Natural killer cell (primary cell): ENCODE measurements at regions not wholly inside any gene's neighbourhood (a gene's known extent, or its start where the extent isn't known, plus 50 kb on each side); places are given as distances from the start of the nearest gene placed in this dataset.

Experiments used
- ATAC-seq, 3 donors: fragments of 150-1000 bp in 2 of 3; fragments of 200-7000 bp in 1 of 3; cut with Tn5 transposase; 1 replicate in 1 of 3; 2 replicates in 2 of 3; pipeline ENCODE4 v1.10.0; 2021; ENCODE audit warnings: mild to moderate bottlenecking in 2 of 3, moderate library complexity in 2 of 3
- DNase-seq, 2 donors: peaks; one replicate each; pipeline versions ENCODE4 v3.0.0 to v3.0.0-alpha.2; 2013 to 2021; ENCODE audit warnings: mixed read lengths in 1 of 2
- H3K27ac ChIP-seq: one replicate; pipeline ENCODE4 v1.5.1; 2013; ENCODE audit warnings: mild to moderate bottlenecking, low read length
- H3K27me3 ChIP-seq: one replicate; pipeline ENCODE4 v1.6.1; 2013; ENCODE audit warnings: low read length; ENCODE audit not compliant: control insufficient read depth, insufficient read depth
- H3K36me3 ChIP-seq: one replicate; pipeline ENCODE4 v1.6.1; 2013; ENCODE audit warnings: low read length; ENCODE audit not compliant: control insufficient read depth, insufficient read depth
- H3K4me1 ChIP-seq: one replicate; pipeline ENCODE4 v1.6.1; 2013; ENCODE audit warnings: low read length; ENCODE audit not compliant: control insufficient read depth, insufficient read depth
- H3K4me3 ChIP-seq: one replicate; pipeline ENCODE4 v1.5.1; 2013; ENCODE audit warnings: low read length
- H3K9me3 ChIP-seq: one replicate; pipeline ENCODE4 v1.6.1; 2013; ENCODE audit warnings: low read length; ENCODE audit not compliant: control insufficient read depth, insufficient read depth
- H3K27ac Mint-ChIP-seq, 2 donors: one replicate each; pipeline ENCODE4 v1.8.0; 2022; ENCODE audit warnings: mild to moderate bottlenecking in 2 of 2, mixed read lengths in 2 of 2, moderate library complexity in 1 of 2
- H3K27me3 Mint-ChIP-seq, 2 donors: one replicate each; pipeline ENCODE4 v1.8.0; 2022; ENCODE audit warnings: low read depth in 2 of 2, mixed read lengths in 2 of 2
- H3K36me3 Mint-ChIP-seq: one replicate; pipeline ENCODE4 v1.8.0; 2022; ENCODE audit warnings: mixed read lengths
- H3K4me1 Mint-ChIP-seq, 2 donors: one replicate each; pipeline ENCODE4 v1.8.0; 2022; ENCODE audit warnings: mixed read lengths in 2 of 2
- H3K4me3 Mint-ChIP-seq: one replicate; pipeline ENCODE4 v1.8.0; 2022; ENCODE audit warnings: mild to moderate bottlenecking, moderate library complexity, mixed read lengths
- H3K9me3 Mint-ChIP-seq, 2 donors: one replicate each; pipeline ENCODE4 v1.8.0; 2022; ENCODE audit warnings: mixed read lengths in 2 of 2
- WGBS: methylation state at CpG from one replicate; pipeline ENCODE4 v1.1.7; 2013; ENCODE audit warnings: missing lambda C conversion rate; ENCODE audit not compliant: insufficient coverage; 5-methylcytosine and 5-hydroxymethylcytosine counted together
- intact Hi-C: fragments of 100-400 bp; cut with micrococcal nuclease; formaldehyde crosslinking; loops from one replicate; pipeline ENCODE4 v1.14.2; 2022
- TF ChIP-seq, protein P1 (sequence below): fragments of 200-600 bp; IDR thresholded peaks from one replicate; pipeline ENCODE4 v1.8.0; 2022; ENCODE audit warnings: antibody characterized with exemption

DNA sequence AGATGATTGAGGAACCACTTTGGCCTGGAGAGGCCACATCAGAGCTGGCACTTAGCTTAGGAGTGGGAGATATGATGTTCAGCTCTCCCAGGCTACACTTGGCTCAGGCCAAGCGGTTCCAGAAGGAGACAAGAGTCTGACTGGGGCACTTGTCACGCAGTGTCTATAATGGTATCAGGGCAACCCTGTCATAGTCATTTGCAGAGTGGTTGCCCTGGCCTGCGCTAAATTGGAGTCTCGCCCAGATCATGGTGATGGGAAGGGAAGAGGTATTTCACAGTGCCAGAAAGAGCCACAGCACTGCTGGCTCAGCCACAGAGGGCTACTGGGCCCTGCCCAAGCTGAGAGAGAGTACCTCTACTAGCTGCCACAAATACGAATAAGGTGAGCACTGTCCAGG, 186.9 kb upstream of the CRBN start:
- no peak for ATAC-seq
- Mint-ChIP-seq H3K27me3 (no peaks in the 10 kb centered on the region), H3K4me1 (no peaks in the 10 kb centered on the region), H3K27ac (no peak overlapping the region), H3K4me3 (no peak overlapping the region), H3K36me3 (no peaks in the 10 kb centered on the region), H3K9me3 (peaks cover 0 to 2% of the 10 kb centered on the region in 2 donors)
- H3K9me3 ChIP-seq, result no peaks in the 10 kb centered on the region
- H3K36me3 ChIP-seq, result no peaks in the 10 kb centered on the region
- no peaks in the 10 kb centered on the region for H3K4me1 ChIP-seq
- no peak for DNase-seq
- H3K4me3 ChIP-seq, result no peak overlapping the region
- 76% methylated on average over 5 of the region's 5 CpGs for WGBS
- H3K27me3 ChIP-seq, result no peaks in the 10 kb centered on the region
- no peak overlapping the region for H3K27ac ChIP-seq
- TF ChIP-seq, protein P1, sequence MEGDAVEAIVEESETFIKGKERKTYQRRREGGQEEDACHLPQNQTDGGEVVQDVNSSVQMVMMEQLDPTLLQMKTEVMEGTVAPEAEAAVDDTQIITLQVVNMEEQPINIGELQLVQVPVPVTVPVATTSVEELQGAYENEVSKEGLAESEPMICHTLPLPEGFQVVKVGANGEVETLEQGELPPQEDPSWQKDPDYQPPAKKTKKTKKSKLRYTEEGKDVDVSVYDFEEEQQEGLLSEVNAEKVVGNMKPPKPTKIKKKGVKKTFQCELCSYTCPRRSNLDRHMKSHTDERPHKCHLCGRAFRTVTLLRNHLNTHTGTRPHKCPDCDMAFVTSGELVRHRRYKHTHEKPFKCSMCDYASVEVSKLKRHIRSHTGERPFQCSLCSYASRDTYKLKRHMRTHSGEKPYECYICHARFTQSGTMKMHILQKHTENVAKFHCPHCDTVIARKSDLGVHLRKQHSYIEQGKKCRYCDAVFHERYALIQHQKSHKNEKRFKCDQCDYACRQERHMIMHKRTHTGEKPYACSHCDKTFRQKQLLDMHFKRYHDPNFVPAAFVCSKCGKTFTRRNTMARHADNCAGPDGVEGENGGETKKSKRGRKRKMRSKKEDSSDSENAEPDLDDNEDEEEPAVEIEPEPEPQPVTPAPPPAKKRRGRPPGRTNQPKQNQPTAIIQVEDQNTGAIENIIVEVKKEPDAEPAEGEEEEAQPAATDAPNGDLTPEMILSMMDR, result no peak
- intact Hi-C loops, result no loop called here

DNA sequence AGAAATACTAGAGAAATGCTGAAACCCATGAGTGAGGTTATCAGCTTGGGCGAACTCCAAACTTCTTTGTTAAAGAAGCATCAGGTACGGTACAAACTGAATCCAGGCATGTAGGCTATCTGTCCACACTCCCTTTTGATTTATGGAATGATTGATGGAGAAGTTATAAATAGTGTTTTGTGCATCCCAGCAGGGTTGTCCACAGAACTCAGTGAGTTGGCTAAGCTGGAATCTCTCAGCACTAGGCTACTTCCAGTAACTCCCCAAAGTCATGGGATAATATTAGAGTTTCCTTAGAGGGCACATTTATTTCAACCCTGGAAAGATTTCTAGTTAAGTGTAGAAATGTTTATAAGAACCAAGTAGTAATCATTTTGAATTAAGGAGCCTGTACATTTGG, 186.2 kb upstream of the CRBN start:
- Mint-ChIP-seq H3K27ac (no peak overlapping the region), H3K9me3 (peaks cover 0 to 2% of the 10 kb centered on the region in 2 donors), H3K4me3 (no peak overlapping the region), H3K27me3 (no peaks in the 10 kb centered on the region), H3K4me1 (no peaks in the 10 kb centered on the region), H3K36me3 (no peaks in the 10 kb centered on the region)
- WGBS, result 97% methylated on average over 2 of the region's 2 CpGs
- TF ChIP-seq, protein P1, result no peak
- ATAC-seq (no peak), DNase-seq (no peak)
- Histone ChIP-seq H3K27me3 (no peaks in the 10 kb centered on the region), H3K36me3 (no peaks in the 10 kb centered on the region), H3K4me3 (no peak overlapping the region), H3K27ac (no peak overlapping the region), H3K9me3 (no peaks in the 10 kb centered on the region), H3K4me1 (no peaks in the 10 kb centered on the region)
- intact Hi-C loops, result no loop called here

DNA sequence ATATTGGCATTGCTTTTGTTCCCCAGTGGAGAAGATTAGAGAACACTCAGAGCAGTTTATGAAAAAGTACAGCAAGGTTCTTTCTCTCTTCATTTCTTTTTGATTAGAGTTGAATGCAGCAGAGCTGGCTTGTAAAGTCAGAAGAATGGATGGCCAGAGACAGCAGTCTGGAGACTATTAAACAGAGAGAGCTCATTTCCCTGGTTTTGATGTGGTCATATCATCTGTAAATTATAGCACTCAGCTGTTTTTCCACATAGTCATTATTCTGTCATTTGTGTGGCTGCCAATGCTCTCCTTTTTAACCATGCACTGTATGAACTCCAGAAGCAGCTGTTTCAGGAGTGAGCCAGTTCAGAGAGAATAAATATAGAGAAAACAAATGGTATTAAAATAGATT, 177.4 kb upstream of the CRBN start:
- TF ChIP-seq, protein P1, result no peak
- H3K36me3 Mint-ChIP-seq, result no peaks in the 10 kb centered on the region
- Histone ChIP-seq H3K36me3 (no peaks in the 10 kb centered on the region), H3K27ac (no peak overlapping the region), H3K4me1 (no peaks in the 10 kb centered on the region), H3K27me3 (no peaks in the 10 kb centered on the region), H3K9me3 (no peaks in the 10 kb centered on the region), H3K4me3 (no peak overlapping the region)
- DNase-seq (no peak), ATAC-seq (no peak)
- no peaks in the 10 kb centered on the region for H3K4me1 Mint-ChIP-seq
- H3K27me3 Mint-ChIP-seq, result no peaks in the 10 kb centered on the region
- no peak overlapping the region for H3K27ac Mint-ChIP-seq
- intact Hi-C loops, result no loop called here
- H3K4me3 Mint-ChIP-seq, result no peak overlapping the region
- H3K9me3 Mint-ChIP-seq, result peaks cover 0 to 2% of the 10 kb centered on the region in 2 donors

DNA sequence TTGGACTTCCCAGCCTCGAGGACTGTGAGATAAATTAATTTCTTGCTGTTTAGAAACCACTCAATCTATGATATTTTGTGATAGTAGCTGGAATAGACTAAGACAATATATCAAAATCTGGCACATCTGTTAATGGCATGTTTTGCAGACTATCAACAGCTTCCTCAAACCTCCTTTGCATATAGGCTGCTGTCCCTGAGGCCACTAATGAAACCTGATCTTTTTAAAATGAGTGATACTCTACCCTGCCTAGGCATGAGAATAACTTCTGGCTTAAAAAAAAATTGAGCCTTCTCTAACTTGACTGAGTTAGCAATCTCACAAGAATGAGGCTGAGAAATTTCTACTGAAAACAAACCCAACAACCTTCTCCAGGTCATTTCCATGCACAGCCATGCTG, 176.0 kb upstream of the CRBN start:
- Mint-ChIP-seq H3K27ac (no peak overlapping the region), H3K4me1 (no peaks in the 10 kb centered on the region), H3K27me3 (no peaks in the 10 kb centered on the region), H3K9me3 (peaks cover 0 to 2% of the 10 kb centered on the region in 2 donors), H3K4me3 (no peak overlapping the region), H3K36me3 (no peaks in the 10 kb centered on the region)
- Histone ChIP-seq H3K27me3 (no peaks in the 10 kb centered on the region), H3K4me3 (no peak overlapping the region), H3K9me3 (no peaks in the 10 kb centered on the region), H3K27ac (no peak overlapping the region), H3K36me3 (no peaks in the 10 kb centered on the region), H3K4me1 (no peaks in the 10 kb centered on the region)
- intact Hi-C loops, result no loop called here
- TF ChIP-seq, protein P1, result no peak
- DNase-seq, result no peak
- 100% methylated on average over 1 of the region's 1 CpG for WGBS
- ATAC-seq, result no peak
